Stimulated activated CD8-positive, alpha-beta memory T cell treated with anti-CD3 and anti-CD28 coated beads, Interleukin-2, amount 100 ng/mL, for 1 hour (primary cell): ENCODE measurements at regions not wholly inside any gene's neighbourhood (a gene's known extent, or its start where the extent isn't known, plus 50 kb on each side); places are given as distances from the start of the nearest gene placed in this dataset.

ENCODE experiments used
- DNase-seq, 2 donors: peaks; one replicate each; pipeline ENCODE4 v3.0.0-alpha.2; 2020; ENCODE audit warnings: low read depth in 2 of 2

GRCh38 chr9:118940473-118940872, 428.8 kb downstream of the BRINP1 start:
- no peak for DNase-seq

- DNase-seq, result no peak
These were observed 422.6 kb downstream of the BRINP1 start for GRCh38 chr9:118946669-118947068.

GRCh38 chr9:118954857-118955256, 414.4 kb downstream of the BRINP1 start:
- DNase-seq, result no peak

GRCh38 chr9:118957585-118957984, 411.6 kb downstream of the BRINP1 start:
- no peak for DNase-seq

- no peak for DNase-seq
These were observed 409.9 kb downstream of the BRINP1 start for GRCh38 chr9:118959366-118959765.

- no peak for DNase-seq
These were observed 407.4 kb downstream of the BRINP1 start for GRCh38 chr9:118961857-118962256.

GRCh38 chr9:118962426-118962825, 406.8 kb downstream of the BRINP1 start:
- no peak for DNase-seq

GRCh38 chr9:118963674-118964073, 405.6 kb downstream of the BRINP1 start:
- no peak for DNase-seq

GRCh38 chr9:118967901-118968300, 401.3 kb downstream of the BRINP1 start:
- no peak for DNase-seq

GRCh38 chr9:118975736-118976135, 393.5 kb downstream of the BRINP1 start:
- no peak for DNase-seq

- no peak for DNase-seq
These were observed 393.1 kb downstream of the BRINP1 start for GRCh38 chr9:118976160-118976559.

GRCh38 chr9:118984607-118985006, 384.6 kb downstream of the BRINP1 start:
- DNase-seq, result no peak

- no peak for DNase-seq
These were observed 383.4 kb downstream of the BRINP1 start for GRCh38 chr9:118985851-118986250.

GRCh38 chr9:118987167-118987566, 382.1 kb downstream of the BRINP1 start:
- DNase-seq, result no peak

- DNase-seq, result no peak
These were observed 378.3 kb downstream of the BRINP1 start for GRCh38 chr9:118990949-118991348.

GRCh38 chr9:118991366-118992285, 377.6 kb downstream of the BRINP1 start:
- no peak for DNase-seq

GRCh38 chr9:118992813-118993794, 376.1 kb downstream of the BRINP1 start:
- no peak for DNase-seq

GRCh38 chr9:118993965-118994364, 375.3 kb downstream of the BRINP1 start:
- no peak for DNase-seq

GRCh38 chr9:119002491-119002890, 366.7 kb downstream of the BRINP1 start:
- DNase-seq, result no peak

- no peak for DNase-seq
These were observed 366.0 kb downstream of the BRINP1 start for GRCh38 chr9:119003201-119003611.

- DNase-seq, result no peak
These were observed 365.2 kb downstream of the BRINP1 start for GRCh38 chr9:119003882-119004617.

- DNase-seq, result no peak
These were observed 364.6 kb downstream of the BRINP1 start for GRCh38 chr9:119004618-119004990.
